D721Med (cell line): ENCODE measurements at regions not wholly inside any gene's neighbourhood (a gene's known extent, or its start where the extent isn't known, plus 50 kb on each side); places are given as distances from the start of the nearest gene placed in this dataset.
A peak's percentile ranks its signal among the peaks of the same experiment; 100 is the strongest.
"Not testable (repeated sequence)": the region's sequence is repeated elsewhere in the genome, so short reads cannot be mapped to it uniquely, and the experiment has no call there.

ENCODE experiments used
- DNase-seq: peaks from one replicate; pipeline ENCODE4 v3.0.0; 2011; ENCODE audit warnings: low spot score; ENCODE audit not compliant: insufficient read length
- FAIRE-seq: peaks from 2 replicates; lab custom pipeline; 2011; peaks lifted over from hg19 to GRCh38; lab: Jason Lieb, UNC
- TF ChIP-seq, protein P1 (sequence below): IDR thresholded peaks from 2 replicates; pipeline ENCODE4 v1.5.1; 2012; ENCODE audit warnings: mild to moderate bottlenecking, control low read depth; ENCODE audit not compliant: insufficient read depth; ENCODE audit errors: missing control alignments

DNA sequence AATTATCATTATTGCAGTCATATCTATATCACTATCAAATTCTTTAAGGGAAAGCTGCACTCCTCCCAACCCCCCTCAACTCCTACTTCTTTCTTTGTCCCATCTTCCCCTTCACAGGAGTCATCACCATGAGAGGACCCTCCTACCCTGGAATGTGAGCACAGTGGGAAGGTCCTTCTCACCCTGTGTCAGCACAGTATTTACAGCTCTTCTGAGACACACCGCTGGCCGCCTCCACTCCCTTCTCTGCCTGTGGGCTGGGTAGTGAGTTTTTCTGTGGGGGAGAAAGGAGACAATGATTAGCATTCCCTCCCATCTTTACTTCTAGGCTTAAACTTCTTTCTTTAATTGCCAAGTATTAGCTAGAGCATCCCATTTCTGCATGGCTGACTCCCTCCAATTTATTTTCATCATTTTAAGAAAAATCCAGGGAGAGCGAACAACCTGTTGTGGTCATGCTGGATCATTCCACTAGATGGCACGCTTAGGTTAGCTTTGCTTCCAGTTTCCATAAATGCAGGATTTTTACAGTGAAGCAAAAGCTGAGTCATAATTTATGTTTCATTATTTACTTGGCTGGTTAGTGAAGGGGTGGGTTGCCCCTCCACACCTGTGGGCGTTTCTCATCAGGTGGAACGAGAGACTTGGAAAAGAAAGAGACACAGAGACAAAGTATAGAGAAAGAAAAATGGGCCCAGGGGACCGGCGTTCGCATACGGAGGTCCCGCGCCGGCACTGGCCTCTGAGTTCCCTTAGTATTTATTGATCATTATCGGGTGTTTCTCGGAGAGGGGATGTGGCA is 188.5 kb downstream of the ALX1 start:
- TF ChIP-seq, protein P1, sequence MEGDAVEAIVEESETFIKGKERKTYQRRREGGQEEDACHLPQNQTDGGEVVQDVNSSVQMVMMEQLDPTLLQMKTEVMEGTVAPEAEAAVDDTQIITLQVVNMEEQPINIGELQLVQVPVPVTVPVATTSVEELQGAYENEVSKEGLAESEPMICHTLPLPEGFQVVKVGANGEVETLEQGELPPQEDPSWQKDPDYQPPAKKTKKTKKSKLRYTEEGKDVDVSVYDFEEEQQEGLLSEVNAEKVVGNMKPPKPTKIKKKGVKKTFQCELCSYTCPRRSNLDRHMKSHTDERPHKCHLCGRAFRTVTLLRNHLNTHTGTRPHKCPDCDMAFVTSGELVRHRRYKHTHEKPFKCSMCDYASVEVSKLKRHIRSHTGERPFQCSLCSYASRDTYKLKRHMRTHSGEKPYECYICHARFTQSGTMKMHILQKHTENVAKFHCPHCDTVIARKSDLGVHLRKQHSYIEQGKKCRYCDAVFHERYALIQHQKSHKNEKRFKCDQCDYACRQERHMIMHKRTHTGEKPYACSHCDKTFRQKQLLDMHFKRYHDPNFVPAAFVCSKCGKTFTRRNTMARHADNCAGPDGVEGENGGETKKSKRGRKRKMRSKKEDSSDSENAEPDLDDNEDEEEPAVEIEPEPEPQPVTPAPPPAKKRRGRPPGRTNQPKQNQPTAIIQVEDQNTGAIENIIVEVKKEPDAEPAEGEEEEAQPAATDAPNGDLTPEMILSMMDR: peak; percentile 80
- DNase-seq: no peak
- FAIRE-seq: peak; percentile 91

DNA sequence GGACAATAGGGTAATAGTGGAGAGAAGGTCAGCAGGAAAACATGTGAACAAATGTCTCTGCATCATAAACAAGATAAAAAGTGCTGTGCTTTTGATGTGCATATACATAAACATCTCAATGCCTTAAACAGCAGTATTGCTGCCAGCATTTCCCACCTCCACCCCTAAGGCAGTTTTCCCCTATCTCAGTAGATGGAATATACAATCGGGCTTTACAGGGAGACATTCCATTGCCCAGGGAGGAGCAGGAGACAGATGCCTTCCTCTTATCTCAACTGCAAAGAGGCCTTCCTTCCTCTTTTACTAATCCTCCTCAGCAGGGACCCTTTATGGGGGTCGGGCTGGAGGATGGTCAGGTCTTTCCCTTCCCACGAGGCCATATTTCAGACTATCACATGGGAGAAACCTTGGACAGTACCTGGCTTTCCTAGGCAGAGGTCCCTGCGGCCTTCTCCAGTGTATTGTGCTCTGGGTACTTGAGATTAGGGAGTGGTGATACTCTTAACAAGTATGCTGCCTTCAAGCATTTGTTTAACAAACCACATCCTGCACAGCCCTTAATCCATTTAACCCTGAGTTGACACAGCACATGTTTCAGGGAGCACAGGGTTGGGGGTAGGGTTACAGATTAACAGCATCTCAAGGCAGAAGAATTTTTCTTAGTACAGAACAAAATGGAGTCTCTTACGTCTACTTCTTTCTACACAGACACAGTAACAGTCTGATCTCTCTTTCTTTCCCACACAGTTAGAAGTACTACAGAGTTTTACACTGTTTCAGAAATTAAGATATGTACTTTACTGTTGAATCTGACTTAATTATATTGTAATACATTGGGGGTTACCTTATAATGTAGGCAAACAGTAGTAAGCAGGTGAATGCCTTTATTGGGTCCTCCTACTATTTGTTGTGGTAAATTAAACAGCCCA is 189.4 kb downstream of the ALX1 start:
- DNase-seq, FAIRE-seq: not testable (repeated sequence)

DNA sequence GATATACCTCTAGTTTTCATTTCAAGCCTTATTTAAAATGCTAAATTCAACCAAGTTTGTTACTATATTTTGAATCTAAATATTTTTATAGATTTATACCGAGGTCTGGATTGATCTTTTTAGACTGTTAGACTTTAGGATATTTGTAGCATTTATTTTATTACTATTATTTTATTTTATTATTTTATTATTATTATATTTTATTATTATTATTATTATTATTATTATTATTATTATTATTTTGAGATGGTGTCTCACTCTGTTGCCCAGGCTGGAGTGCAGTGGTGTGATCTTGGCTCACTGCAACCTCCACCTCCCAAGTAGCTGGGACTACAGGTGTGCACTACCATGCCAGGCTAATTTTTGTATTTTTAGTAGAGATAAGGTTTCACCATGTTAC is 195.3 kb downstream of the ALX1 start:
- FAIRE-seq: not testable (repeated sequence)

DNA sequence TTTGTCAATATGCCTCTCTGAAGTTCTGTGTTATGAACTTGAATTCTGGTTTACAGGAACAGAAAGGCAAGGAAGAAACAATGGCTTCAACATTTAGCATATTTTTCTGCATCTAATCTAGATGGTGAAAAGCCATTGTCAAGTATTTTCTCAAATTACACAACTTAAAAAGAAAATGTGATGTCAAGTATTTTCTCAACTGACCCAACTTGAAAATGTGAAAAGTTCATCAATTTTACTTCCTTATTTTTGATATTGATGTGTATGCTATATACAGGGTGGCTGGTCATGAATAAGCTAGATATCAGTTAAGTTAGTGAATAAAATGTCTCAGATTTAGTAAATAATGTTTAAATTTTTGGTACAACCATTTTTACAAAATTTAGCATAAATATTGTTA is 196.7 kb downstream of the ALX1 start:
- DNase-seq (no peak), FAIRE-seq (no peak)
- TF ChIP-seq, protein P1: no peak

More for the DNA sequence above, 195.3 kb downstream of the ALX1 start:
- not testable (repeated sequence) for DNase-seq

DNA sequence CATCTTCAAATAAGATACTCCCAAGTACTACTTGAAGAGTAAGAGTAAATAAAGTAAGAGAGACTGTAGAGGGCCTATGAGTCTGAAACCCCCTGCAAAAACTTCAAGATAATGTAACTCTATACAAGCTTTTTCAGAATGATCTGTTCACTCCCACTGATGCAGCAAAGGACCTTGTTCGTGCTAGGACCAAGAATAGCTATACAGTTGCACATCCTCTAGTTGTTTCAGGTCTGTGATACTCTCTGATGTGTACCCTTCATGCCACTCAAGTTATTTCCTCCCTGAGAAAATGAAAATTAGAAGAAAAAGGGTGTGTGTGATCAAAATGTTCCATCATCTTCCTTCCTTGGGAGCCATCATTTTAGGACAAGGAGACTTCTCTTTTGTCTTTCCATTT is 204.4 kb downstream of the ALX1 start:
- no peak for DNase-seq
- TF ChIP-seq, protein P1: no peak
- FAIRE-seq: no peak

DNA sequence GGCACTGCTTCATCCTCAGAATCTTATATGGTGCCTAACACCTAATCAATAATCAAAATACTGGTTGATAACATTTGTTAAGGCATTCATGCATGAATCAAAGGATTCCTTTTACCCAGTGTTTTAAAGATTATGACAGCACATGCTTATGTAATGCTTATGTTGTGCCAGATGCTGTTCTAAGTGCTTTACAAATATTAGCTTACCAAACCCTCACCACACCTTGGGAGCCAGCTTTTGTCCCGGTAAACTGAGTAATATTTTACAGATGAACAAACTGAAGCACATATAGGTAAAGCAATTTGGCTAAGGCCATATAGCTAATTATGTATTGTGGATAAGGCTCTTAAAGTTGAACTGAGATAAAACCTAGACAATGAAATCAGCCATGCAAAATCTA is 209.2 kb downstream of the ALX1 start:
- FAIRE-seq (no peak), DNase-seq (no peak)

DNA sequence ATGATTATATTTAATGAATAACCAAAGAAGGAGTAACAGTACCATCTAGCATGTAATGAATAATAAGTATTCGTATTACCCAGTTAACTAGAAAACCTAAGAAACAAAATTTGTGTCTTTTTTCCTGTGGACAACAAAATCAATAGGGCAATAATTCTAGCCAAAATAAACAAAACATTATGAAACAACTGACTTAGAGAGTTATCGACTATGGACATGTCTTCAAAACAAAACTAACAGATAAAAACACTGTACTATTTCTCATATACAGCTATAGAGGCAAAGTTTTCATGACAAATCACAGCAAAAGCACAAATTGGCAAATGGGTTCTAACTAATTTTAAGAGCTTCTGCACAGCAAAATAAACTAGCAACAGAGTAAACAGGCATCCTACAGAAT is 224.1 kb downstream of the ALX1 start:
- DNase-seq (no peak), FAIRE-seq (no peak)
- TF ChIP-seq, protein P1: no peak

More for the DNA sequence above, 209.2 kb downstream of the ALX1 start:
- TF ChIP-seq, protein P1: no peak

- FAIRE-seq (no peak), DNase-seq (no peak)
- TF ChIP-seq, protein P1: no peak
Measured at GRCh38 chr12:85504624-85505023, 224.6 kb downstream of the ALX1 start.
